Smooth muscle cell (in vitro differentiated cells): ENCODE measurements at regions not wholly inside any gene's neighbourhood (a gene's known extent, or its start where the extent isn't known, plus 50 kb on each side); places are given as distances from the start of the nearest gene placed in this dataset.

Source experiments
- DNase-seq: peaks from one replicate; lab custom pipeline; 2025; ENCODE audit not compliant: unreplicated experiment; lab: John Stamatoyannopoulos, UW
- H2AFZ ChIP-seq: fragments of 200-600 bp; sonication (generic); 2 replicates; pipeline ENCODE4 v1.6.0; 2016; ENCODE audit warnings: antibody characterized with exemption, low read depth, mild to moderate bottlenecking
- H3F3A ChIP-seq: fragments of 200-600 bp; sonication (generic); 2 replicates; pipeline ENCODE4 v1.6.0; 2017; ENCODE audit warnings: antibody characterized with exemption, low read depth
- H3K27ac ChIP-seq: fragments of 200-600 bp; sonication (generic); 2 replicates; pipeline ENCODE4 v1.5.1; 2016; ENCODE audit warnings: low read depth, mild to moderate bottlenecking
- H3K27me3 ChIP-seq: fragments of 200-600 bp; sonication (generic); 2 replicates; pipeline ENCODE4 v1.6.1; 2016; ENCODE audit warnings: low read depth, mild to moderate bottlenecking
- H3K36me3 ChIP-seq: fragments of 200-600 bp; sonication (generic); 2 replicates; pipeline ENCODE4 v1.5.1; 2016; ENCODE audit warnings: low read depth
- H3K4me1 ChIP-seq: fragments of 200-600 bp; sonication (generic); 2 replicates; pipeline ENCODE4 v1.5.1; 2016; ENCODE audit warnings: low read depth
- H3K4me2 ChIP-seq: fragments of 200-600 bp; sonication (generic); 2 replicates; pipeline ENCODE4 v1.6.0; 2016; ENCODE audit warnings: mild to moderate bottlenecking
- H3K4me3 ChIP-seq: fragments of 200-600 bp; sonication (generic); 2 replicates; pipeline ENCODE4 v1.5.1; 2016; ENCODE audit warnings: mild to moderate bottlenecking
- H3K79me2 ChIP-seq: fragments of 200-600 bp; sonication (generic); 2 replicates; pipeline ENCODE4 v1.6.0; 2016; ENCODE audit warnings: low read depth, mild to moderate bottlenecking
- H3K9ac ChIP-seq: fragments of 200-600 bp; sonication (generic); 2 replicates; pipeline ENCODE4 v1.6.0; 2016; ENCODE audit warnings: low read depth
- H3K9me3 ChIP-seq: fragments of 200-600 bp; sonication (generic); replicated peaks from 2 replicates; pipeline ENCODE4 v1.5.1; 2016; ENCODE audit warnings: low read depth
- H4K20me1 ChIP-seq: fragments of 200-600 bp; sonication (generic); 2 replicates; pipeline ENCODE4 v1.6.0; 2016; ENCODE audit warnings: low read depth
- WGBS: methylation state at CpG from one replicate; pipeline ENCODE4 v1.1.7; 2016; ENCODE audit warnings: low lambda C conversion rate; 5-methylcytosine and 5-hydroxymethylcytosine counted together
- TF ChIP-seq, protein P1 (sequence below): fragments of 200-600 bp; sonication (generic); IDR thresholded peaks from 2 replicates; pipeline ENCODE4 v1.5.1; 2017; ENCODE audit warnings: borderline replicate concordance, mild to moderate bottlenecking, antibody characterized with exemption; ENCODE audit not compliant: insufficient read depth, poor library complexity, severe bottlenecking

DNA sequence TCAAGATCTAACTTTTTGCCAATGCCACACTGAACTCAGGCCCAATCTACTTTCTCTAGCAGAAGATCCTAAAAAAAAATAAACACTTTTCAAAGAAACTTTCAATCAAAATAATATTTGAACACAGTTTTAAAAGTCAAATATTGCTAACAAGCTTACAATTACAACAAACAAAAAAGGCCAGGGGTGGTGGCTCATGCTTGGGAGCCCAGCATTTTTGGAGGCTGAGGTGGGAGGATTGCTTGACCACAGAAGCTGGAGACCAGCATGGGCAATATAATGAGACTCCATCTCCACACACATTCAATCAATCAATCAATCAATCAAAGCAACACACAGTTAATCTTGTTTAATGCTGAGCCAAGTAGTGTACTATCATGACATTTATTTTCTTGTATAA is 149.2 kb downstream of the CYP26A1 start:
- Histone ChIP-seq H3F3A (no peaks in the 10 kb centered on the region), H3K4me2 (no peak overlapping the region), H3K27me3 (no peaks in the 10 kb centered on the region), H3K36me3 (no peaks in the 10 kb centered on the region), H3K27ac (no peak overlapping the region), H4K20me1 (no peaks in the 10 kb centered on the region), H3K4me1 (no peaks in the 10 kb centered on the region), H3K9ac (no peak overlapping the region), H2AFZ (no peak overlapping the region), H3K9me3 (no peaks in the 10 kb centered on the region), H3K79me2 (no peaks in the 10 kb centered on the region), H3K4me3 (no peak overlapping the region)
- TF ChIP-seq, protein P1, sequence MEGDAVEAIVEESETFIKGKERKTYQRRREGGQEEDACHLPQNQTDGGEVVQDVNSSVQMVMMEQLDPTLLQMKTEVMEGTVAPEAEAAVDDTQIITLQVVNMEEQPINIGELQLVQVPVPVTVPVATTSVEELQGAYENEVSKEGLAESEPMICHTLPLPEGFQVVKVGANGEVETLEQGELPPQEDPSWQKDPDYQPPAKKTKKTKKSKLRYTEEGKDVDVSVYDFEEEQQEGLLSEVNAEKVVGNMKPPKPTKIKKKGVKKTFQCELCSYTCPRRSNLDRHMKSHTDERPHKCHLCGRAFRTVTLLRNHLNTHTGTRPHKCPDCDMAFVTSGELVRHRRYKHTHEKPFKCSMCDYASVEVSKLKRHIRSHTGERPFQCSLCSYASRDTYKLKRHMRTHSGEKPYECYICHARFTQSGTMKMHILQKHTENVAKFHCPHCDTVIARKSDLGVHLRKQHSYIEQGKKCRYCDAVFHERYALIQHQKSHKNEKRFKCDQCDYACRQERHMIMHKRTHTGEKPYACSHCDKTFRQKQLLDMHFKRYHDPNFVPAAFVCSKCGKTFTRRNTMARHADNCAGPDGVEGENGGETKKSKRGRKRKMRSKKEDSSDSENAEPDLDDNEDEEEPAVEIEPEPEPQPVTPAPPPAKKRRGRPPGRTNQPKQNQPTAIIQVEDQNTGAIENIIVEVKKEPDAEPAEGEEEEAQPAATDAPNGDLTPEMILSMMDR, result no peak
- DNase-seq, result no peak

DNA sequence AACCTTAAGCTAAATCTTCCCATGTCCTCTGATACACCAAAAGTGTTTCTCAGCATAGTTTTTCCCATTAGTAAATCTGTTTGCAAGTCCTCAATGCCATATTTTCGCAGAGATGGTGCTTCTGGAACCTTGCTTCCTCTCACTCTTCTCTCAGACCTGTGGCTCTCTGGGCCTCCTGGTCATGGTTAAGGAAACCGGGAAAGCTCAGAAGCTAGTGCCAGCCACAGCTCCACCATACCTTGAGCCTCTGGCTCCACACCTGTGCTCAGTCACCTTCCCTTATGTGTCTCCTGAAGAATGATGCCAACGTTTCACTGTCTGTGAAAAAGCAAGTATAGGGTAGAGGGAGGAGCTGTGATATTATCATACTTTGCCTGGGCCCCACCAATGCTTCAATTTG is 149.6 kb downstream of the CYP26A1 start:
- Histone ChIP-seq H3K4me3 (no peak overlapping the region), H3F3A (no peaks in the 10 kb centered on the region), H3K4me1 (no peaks in the 10 kb centered on the region), H4K20me1 (no peaks in the 10 kb centered on the region), H3K27me3 (no peaks in the 10 kb centered on the region), H3K9ac (no peak overlapping the region), H3K4me2 (no peak overlapping the region), H3K79me2 (no peaks in the 10 kb centered on the region), H2AFZ (no peak overlapping the region), H3K27ac (no peak overlapping the region), H3K9me3 (no peaks in the 10 kb centered on the region), H3K36me3 (no peaks in the 10 kb centered on the region)
- TF ChIP-seq, protein P1, result no peak
- 94% methylated on average over 3 of the region's 3 CpGs for WGBS
- no peak for DNase-seq

DNA sequence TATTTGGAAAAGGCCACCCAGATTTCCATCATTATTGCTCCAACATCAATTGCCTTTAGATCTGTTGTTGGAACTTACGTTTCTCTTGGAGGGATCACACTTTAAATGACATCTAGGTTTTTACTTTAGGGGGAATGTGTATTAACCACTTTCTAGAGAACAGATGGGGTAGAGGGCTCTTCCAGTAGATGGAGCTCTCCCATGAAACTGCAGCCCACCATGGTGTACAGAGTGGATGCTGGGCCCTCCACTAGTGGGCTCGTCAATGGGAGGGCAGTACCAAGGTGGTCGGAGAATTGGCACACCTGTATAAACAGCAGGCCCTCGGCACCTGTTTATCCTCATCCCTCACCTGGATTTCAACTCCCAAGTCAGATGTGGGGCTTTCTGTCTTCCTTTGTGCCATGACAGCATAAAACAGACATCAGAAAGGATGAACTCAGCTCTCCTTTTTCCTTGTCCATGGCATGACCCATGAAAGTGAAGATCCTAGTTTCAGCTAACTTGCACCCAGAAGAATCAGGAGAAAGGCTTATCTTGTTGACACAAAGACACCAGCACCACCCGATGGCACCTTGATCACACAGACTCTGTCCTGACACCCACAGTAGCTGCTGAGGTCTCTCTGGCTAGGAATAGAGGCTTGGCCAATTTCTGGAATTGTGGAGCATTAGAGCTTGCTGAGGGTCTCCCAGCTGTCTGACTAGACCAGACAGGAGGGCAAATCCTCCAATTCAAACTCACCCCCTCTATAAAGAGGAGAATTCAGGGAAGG is 150.5 kb downstream of the CYP26A1 start:
- no peaks in the 10 kb centered on the region for H3K4me1 ChIP-seq
- no peaks in the 10 kb centered on the region for H3K36me3 ChIP-seq
- no peak for DNase-seq
- 93% methylated on average over 5 of the region's 5 CpGs for WGBS
- no peaks in the 10 kb centered on the region for H3K79me2 ChIP-seq
- no peak overlapping the region for H3K4me2 ChIP-seq
- H2AFZ ChIP-seq, result no peak overlapping the region
- H3K9me3 ChIP-seq, result no peaks in the 10 kb centered on the region
- no peaks in the 10 kb centered on the region for H4K20me1 ChIP-seq
- TF ChIP-seq, protein P1, result no peak
- no peaks in the 10 kb centered on the region for H3F3A ChIP-seq
- H3K27me3 ChIP-seq, result no peaks in the 10 kb centered on the region
- H3K4me3 ChIP-seq, result no peak overlapping the region
- H3K9ac ChIP-seq, result no peak overlapping the region
- H3K27ac ChIP-seq, result no peak overlapping the region

DNA sequence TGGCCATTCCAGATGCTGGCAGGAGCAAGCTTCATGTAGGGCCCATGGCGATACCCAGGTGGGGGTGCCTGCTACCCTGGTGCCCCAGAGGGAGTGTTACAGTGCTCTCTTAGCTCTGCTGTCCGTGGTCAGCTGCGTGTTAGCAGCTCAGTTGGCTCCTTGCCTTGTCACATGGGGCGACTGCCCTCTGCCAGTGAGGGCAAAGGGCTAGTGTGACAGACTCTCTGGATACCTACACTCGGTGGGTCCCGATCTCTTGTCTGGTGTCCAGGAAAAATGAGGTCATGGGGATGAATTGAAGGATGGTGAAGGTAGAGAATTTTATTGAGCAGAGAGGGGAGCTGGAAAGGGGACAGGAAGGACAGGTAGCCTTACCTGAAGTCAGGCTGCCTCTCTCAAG is 152.2 kb downstream of the CYP26A1 start:
- no peaks in the 10 kb centered on the region for H3F3A ChIP-seq
- TF ChIP-seq, protein P1, result no peak
- 93% methylated on average over 6 of the region's 6 CpGs for WGBS
- no peaks in the 10 kb centered on the region for H3K4me1 ChIP-seq
- no peaks in the 10 kb centered on the region for H4K20me1 ChIP-seq
- no peak overlapping the region for H2AFZ ChIP-seq
- H3K4me3 ChIP-seq, result no peak overlapping the region
- H3K27ac ChIP-seq, result no peak overlapping the region
- H3K9ac ChIP-seq, result no peak overlapping the region
- H3K9me3 ChIP-seq, result no peaks in the 10 kb centered on the region
- no peaks in the 10 kb centered on the region for H3K36me3 ChIP-seq
- DNase-seq, result no peak
- H3K79me2 ChIP-seq, result no peaks in the 10 kb centered on the region
- H3K27me3 ChIP-seq, result no peaks in the 10 kb centered on the region
- no peak overlapping the region for H3K4me2 ChIP-seq
